ENCODE measurements at regions not wholly inside any gene's neighbourhood (a gene's known extent, or its start where the extent isn't known, plus 50 kb on each side); places are given as distances from the start of the nearest gene placed in this dataset.

DNA sequence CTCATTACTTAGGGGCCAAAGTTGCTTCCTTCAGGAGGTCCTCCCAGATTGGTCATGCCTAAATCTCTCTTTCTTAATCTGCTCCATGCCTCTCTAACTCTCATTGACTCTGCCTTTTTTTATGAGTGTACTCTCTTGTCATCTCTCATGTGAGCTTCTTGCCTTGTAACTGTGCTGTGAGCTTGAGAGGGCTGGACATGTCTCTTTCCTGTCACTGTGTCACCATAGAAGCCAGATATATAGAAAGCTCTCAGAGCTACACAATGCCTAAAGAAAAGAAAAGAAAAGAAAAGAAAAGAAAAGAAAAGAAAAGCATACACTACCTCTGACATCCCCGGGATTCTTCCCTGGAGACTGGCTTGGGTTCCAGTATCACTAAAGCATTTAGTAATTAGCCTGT lies 161.5 kb upstream of the SKOR2 start:
- ATAC-seq (no peak), DNase-seq (no peak), FAIRE-seq (no peak)
- intact Hi-C loops (cut with DNase I): loop anchor here in 1 of 3 donors (10.0 kb wide), 1 partner anchor 182 kb away; no protein-coding TSS in a partner anchor
- H3K9me3 ChIP-seq: no peaks in the 10 kb centered on the region
- H3K27ac ChIP-seq: no peak overlapping the region
- H3K36me3 ChIP-seq: no peaks in the 10 kb centered on the region
- WGBS, 2 donors: 31 to 37% methylated on average over 1 of the region's 1 CpG
- H3K4me1 ChIP-seq: no peaks in the 10 kb centered on the region
- TF ChIP-seq, protein P1, sequence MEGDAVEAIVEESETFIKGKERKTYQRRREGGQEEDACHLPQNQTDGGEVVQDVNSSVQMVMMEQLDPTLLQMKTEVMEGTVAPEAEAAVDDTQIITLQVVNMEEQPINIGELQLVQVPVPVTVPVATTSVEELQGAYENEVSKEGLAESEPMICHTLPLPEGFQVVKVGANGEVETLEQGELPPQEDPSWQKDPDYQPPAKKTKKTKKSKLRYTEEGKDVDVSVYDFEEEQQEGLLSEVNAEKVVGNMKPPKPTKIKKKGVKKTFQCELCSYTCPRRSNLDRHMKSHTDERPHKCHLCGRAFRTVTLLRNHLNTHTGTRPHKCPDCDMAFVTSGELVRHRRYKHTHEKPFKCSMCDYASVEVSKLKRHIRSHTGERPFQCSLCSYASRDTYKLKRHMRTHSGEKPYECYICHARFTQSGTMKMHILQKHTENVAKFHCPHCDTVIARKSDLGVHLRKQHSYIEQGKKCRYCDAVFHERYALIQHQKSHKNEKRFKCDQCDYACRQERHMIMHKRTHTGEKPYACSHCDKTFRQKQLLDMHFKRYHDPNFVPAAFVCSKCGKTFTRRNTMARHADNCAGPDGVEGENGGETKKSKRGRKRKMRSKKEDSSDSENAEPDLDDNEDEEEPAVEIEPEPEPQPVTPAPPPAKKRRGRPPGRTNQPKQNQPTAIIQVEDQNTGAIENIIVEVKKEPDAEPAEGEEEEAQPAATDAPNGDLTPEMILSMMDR (IDR thresholded peaks at IDR 0.05): no peak
- H3K27me3 ChIP-seq: no peaks in the 10 kb centered on the region
- H3K4me3 ChIP-seq: no peak overlapping the region

DNA sequence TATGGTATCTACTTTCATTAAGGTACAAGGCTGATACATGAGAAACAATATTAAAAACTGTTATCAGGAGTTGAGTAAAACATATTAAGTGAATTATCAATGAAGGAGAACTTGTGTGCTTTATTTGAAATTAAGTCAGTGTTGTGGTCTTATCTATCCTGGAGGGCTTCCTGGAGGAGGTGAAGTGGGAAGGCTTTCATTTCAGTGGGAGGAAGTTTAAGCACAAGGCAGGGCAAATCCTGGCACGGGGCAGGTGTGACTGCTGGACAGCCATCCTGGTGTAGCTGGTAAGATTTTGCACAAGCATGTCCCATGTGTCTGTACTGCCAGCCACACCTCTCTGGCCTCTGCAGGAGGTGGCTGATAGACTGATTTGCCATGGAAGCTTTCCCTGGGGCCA lies 159.7 kb upstream of the SKOR2 start:
- FAIRE-seq (no peak), ATAC-seq (no peak), DNase-seq (no peak)
- intact Hi-C loops (cut with DNase I): loop anchor here in 1 of 3 donors (10.0 kb wide), 1 partner anchor 184 kb away; no protein-coding TSS in a partner anchor
- WGBS, 2 donors: 60 to 77% methylated on average over 1 of the region's 1 CpG
- no peak overlapping the region for H3K4me3 ChIP-seq
- no peaks in the 10 kb centered on the region for H3K36me3 ChIP-seq
- no peak overlapping the region for H3K27ac ChIP-seq
- no peaks in the 10 kb centered on the region for H3K27me3 ChIP-seq
- no peaks in the 10 kb centered on the region for H3K9me3 ChIP-seq
- H3K4me1 ChIP-seq: no peaks in the 10 kb centered on the region
- TF ChIP-seq, protein P1 (IDR thresholded peaks at IDR 0.05): no peak

DNA sequence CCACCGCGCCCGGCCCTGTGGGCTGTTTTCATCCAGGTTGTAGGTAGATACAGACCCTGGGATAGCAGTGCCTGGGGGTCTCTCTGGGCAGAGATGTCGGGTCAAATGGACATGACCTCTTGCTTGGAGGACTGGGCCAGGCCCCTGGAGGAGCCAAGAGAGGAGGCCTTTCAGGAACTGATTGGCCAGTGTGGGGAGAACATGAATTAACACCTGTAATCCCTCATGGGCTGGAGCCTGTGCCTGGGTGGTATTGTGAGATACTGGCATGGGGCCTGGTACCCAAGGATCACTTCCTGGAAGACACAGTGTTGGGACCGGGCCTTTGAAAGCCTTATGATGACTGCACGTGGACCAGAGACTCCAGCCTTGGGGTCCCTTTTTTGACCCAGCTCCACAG lies 158.7 kb upstream of the SKOR2 start:
- Histone ChIP-seq H3K36me3 (no peaks in the 10 kb centered on the region), H3K9me3 (no peaks in the 10 kb centered on the region), H3K27me3 (no peaks in the 10 kb centered on the region), H3K4me1 (no peaks in the 10 kb centered on the region), H3K4me3 (no peak overlapping the region), H3K27ac (no peak overlapping the region)
- TF ChIP-seq, protein P1 (IDR thresholded peaks at IDR 0.05): no peak
- WGBS, 2 donors: 76 to 97% methylated on average over 6 of the region's 6 CpGs
- ATAC-seq (no peak), DNase-seq (no peak), FAIRE-seq (no peak)
- intact Hi-C loops (cut with DNase I): loop anchor here in 1 of 3 donors (10.0 kb wide), 1 partner anchor 185 kb away; no protein-coding TSS in a partner anchor

DNA sequence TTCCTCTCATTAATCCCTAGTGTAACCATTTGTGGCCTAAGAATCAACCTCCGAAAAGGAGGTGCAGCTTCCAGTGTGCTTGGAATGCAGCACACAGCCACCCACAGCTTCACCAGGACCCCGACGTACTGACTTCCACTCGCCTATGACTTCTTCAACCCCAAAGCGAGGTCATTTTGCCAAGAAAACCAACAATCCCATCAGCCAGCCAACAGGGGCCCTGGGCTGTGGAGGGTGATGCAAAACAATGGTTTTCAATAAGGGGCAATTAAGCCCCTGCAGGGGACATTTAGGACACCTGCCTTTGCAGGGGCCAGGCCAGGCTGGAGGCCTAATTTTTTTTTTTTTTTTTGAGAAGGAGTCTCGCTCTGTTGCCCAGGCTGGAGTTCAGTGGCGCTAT lies 158.1 kb upstream of the SKOR2 start:
- Histone ChIP-seq H3K4me1 (no peaks in the 10 kb centered on the region), H3K27me3 (no peaks in the 10 kb centered on the region), H3K27ac (no peak overlapping the region), H3K9me3 (no peaks in the 10 kb centered on the region), H3K4me3 (no peak overlapping the region), H3K36me3 (no peaks in the 10 kb centered on the region)
- DNase-seq (no peak), ATAC-seq (no peak), FAIRE-seq (no peak)
- WGBS, 2 donors: 95 to 99% methylated on average over 7 of the region's 7 CpGs
- intact Hi-C loops (cut with DNase I): no loop called here
- TF ChIP-seq, protein P1 (IDR thresholded peaks at IDR 0.05): no peak

DNA sequence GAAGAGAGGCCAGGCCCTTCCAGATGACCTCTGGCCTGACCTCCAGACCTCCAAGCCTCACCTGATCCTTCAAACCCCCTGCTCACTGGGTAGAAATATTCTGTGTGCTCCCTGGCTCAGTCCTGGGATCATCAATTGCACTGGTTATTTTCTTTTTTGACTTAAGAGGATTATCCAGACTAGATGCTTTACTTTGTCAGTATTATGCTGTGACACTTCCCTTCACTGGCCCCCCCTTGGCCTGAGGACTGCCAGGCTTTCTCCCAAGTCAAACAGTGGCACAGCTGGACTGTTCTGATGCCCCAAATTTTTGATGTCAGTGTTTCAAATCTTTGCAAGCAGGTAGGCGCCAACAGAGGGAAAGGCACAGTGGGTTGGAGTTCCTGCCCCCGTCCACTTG lies 156.3 kb upstream of the SKOR2 start:
- no peak for DNase-seq
- Histone ChIP-seq H3K9me3 (no peaks in the 10 kb centered on the region), H3K27me3 (no peaks in the 10 kb centered on the region), H3K4me1 (no peaks in the 10 kb centered on the region), H3K4me3 (no peak overlapping the region), H3K36me3 (no peaks in the 10 kb centered on the region), H3K27ac (no peak overlapping the region)
- 87 to 89% methylated on average over 2 of the region's 2 CpGs for whole genome bisulfite sequencing, 2 donors
- TF ChIP-seq, protein P1 (IDR thresholded peaks at IDR 0.05): no peak
- no peak for ATAC-seq
- intact Hi-C loops (cut with DNase I): no loop called here
- FAIRE-seq: no peak
